Endothelial cell of umbilical vein (primary cell): ENCODE measurements at regions not wholly inside any gene's neighbourhood (a gene's known extent, or its start where the extent isn't known, plus 50 kb on each side); places are given as distances from the start of the nearest gene placed in this dataset.

Source experiments
- BruUV-seq: library from RNA; stranded (reverse); fragments of 400-500 nt; replicated peaks from 2 replicates; lab custom pipeline; 2021; lab: Mats Ljungman, UMichigan
- CTCF ChIA-PET: fragments of 300-600, 350-600 bp; sonication (Branson Sonifier 250); formaldehyde crosslinking; loops from one replicate; lab custom pipeline; 2021; ENCODE audit warnings: antibody characterized with exemption, inconsistent platforms; lab: Charles Lee
- POLR2A ChIA-PET: fragments of 300-600, 350-600 bp; sonication (Branson Sonifier 250); formaldehyde crosslinking; loops from one replicate; lab custom pipeline; 2021; ENCODE audit warnings: antibody characterized with exemption, inconsistent platforms; lab: Charles Lee
- DNase-seq: peaks from one replicate; pipeline ENCODE4 v3.0.0-alpha.2; 2011; ENCODE audit warnings: low read depth, low spot score
- FAIRE-seq: peaks from 2 replicates; lab custom pipeline; 2011; peaks lifted over from hg19 to GRCh38; lab: Jason Lieb, UNC
- H2AFZ ChIP-seq: 2 replicates; pipeline ENCODE4 v1.6.0; 2012; ENCODE audit warnings: low read depth, low read length, control low read depth, inconsistent platforms
- H3K27ac ChIP-seq: 2 replicates; pipeline ENCODE4 v1.5.1; 2011; ENCODE audit warnings: low read depth, mild to moderate bottlenecking, control low read depth, low read length, moderate library complexity; ENCODE audit not compliant: insufficient read depth
- H3K27me3 ChIP-seq, 2 experiments: 2 replicates each; pipeline versions ENCODE4 v1.6.0 to v1.6.1; 2011; ENCODE audit warnings: low read length in 2 of 2, mixed read lengths in 1 of 2; ENCODE audit not compliant: control insufficient read depth in 2 of 2, insufficient read depth in 2 of 2
- H3K36me3 ChIP-seq, 2 experiments: 2 replicates in 1 of 2; 3 replicates in 1 of 2; pipeline ENCODE4 v1.5.1; 2011; ENCODE audit warnings: low read length in 2 of 2, mild to moderate bottlenecking in 1 of 2, moderate library complexity in 1 of 2; ENCODE audit not compliant: control insufficient read depth in 2 of 2, insufficient read depth in 2 of 2; ENCODE audit errors: extremely low read depth in 1 of 2
- H3K4me1 ChIP-seq: 3 replicates; pipeline ENCODE4 v1.5.1; 2011; ENCODE audit warnings: mild to moderate bottlenecking, low read length; ENCODE audit not compliant: control insufficient read depth, insufficient read depth; ENCODE audit errors: extremely low read depth
- H3K4me2 ChIP-seq: 2 replicates; pipeline ENCODE4 v1.6.1; 2011; ENCODE audit warnings: low read length, control low read depth, mixed read lengths; ENCODE audit not compliant: insufficient read depth
- H3K4me3 ChIP-seq, 3 experiments: fragments of 200-600 bp in 1 of 3; sonication (generic), shearing (Covaris generic) in 1 of 3; replicated peaks in 1 of 3; 2 replicates each; pipeline ENCODE4 v1.5.1; 2011 to 2016; ENCODE audit warnings: control low read depth in 3 of 3, low read length in 3 of 3, mild to moderate bottlenecking in 2 of 3, inconsistent platforms in 1 of 3, low read depth in 1 of 3, moderate library complexity in 1 of 3; ENCODE audit not compliant: insufficient read depth in 1 of 3
- H3K79me2 ChIP-seq: 2 replicates; pipeline ENCODE4 v1.6.0; 2012; ENCODE audit warnings: low read length, inconsistent platforms; ENCODE audit not compliant: control insufficient read depth, insufficient read depth
- H3K9ac ChIP-seq: replicated peaks from 2 replicates; pipeline ENCODE3; 2011; ENCODE audit warnings: low read length, control low read depth; ENCODE audit not compliant: insufficient read depth; ENCODE audit errors: extremely low read depth
- H3K9me1 ChIP-seq: replicated peaks from 3 replicates; pipeline ENCODE4 v1.6.0; 2011; ENCODE audit warnings: mild to moderate bottlenecking, low read length; ENCODE audit not compliant: control insufficient read depth, insufficient read depth; ENCODE audit errors: extremely low read depth
- H3K9me3 ChIP-seq: replicated peaks from 2 replicates; pipeline ENCODE4 v1.5.1; 2012; ENCODE audit warnings: low read length, inconsistent platforms; ENCODE audit not compliant: control insufficient read depth, insufficient read depth
- H4K20me1 ChIP-seq: replicated peaks from 2 replicates; pipeline ENCODE3; 2011; ENCODE audit warnings: mild to moderate bottlenecking, low read length; ENCODE audit not compliant: control insufficient read depth, insufficient read depth; ENCODE audit errors: extremely low read depth
- CTCF ChIP-seq, 2 donors: IDR thresholded peaks; 1 replicate in 1 of 2; 2 replicates in 1 of 2; pipeline ENCODE4 v1.5.1; 2011; ENCODE audit warnings: low read length in 2 of 2, mild to moderate bottlenecking in 2 of 2, moderate library complexity in 2 of 2, control low read depth in 1 of 2, inconsistent platforms in 1 of 2, low read depth in 1 of 2; ENCODE audit not compliant: insufficient read depth in 1 of 2; ENCODE audit errors: extremely low read depth in 1 of 2
- EZH2 ChIP-seq: IDR thresholded peaks from 2 replicates; pipeline ENCODE4 v1.6.1; 2012; ENCODE audit warnings: borderline replicate concordance, low read depth, mild to moderate bottlenecking, moderate library complexity, low read length, inconsistent platforms; ENCODE audit not compliant: severe bottlenecking
- FOS ChIP-seq: IDR thresholded peaks from 2 replicates; pipeline ENCODE4 v1.6.1; 2011; ENCODE audit warnings: mild to moderate bottlenecking, low read length, moderate library complexity, borderline replicate concordance; ENCODE audit not compliant: insufficient read depth
- GATA2 ChIP-seq: IDR thresholded peaks from 2 replicates; pipeline ENCODE4 v1.7.0; 2011; ENCODE audit warnings: low read depth, mild to moderate bottlenecking, moderate library complexity, mixed read lengths, low read length; ENCODE audit not compliant: insufficient read length, insufficient read depth
- JUN ChIP-seq: IDR thresholded peaks from 2 replicates; pipeline ENCODE4 v1.6.1; 2011; ENCODE audit warnings: borderline replicate concordance, low read depth; ENCODE audit not compliant: insufficient read length, insufficient read depth
- MYC ChIP-seq: IDR thresholded peaks from one replicate; pipeline ENCODE4 v1.6.1; 2011; ENCODE audit warnings: mild to moderate bottlenecking, low read depth, low read length
- POLR2A ChIP-seq: IDR thresholded peaks from 2 replicates; pipeline ENCODE4 v1.6.1; 2012; ENCODE audit warnings: low read depth, mild to moderate bottlenecking, control low read depth, low read length
- POLR2AphosphoS5 ChIP-seq: IDR thresholded peaks from 2 replicates; pipeline ENCODE4 v1.6.1; 2012; ENCODE audit warnings: low read depth, mild to moderate bottlenecking, control low read depth, low read length, moderate library complexity; ENCODE audit not compliant: insufficient read depth
- dilution Hi-C: fragments of 300-500 bp; cut with MboI; formaldehyde crosslinking; loops from one replicate; pipeline ENCODE4 v1.15.0; 2019; ENCODE audit warnings: low sequenced_read_pairs; ENCODE audit not compliant: extremely low pct_ligation_motif_present
- intact Hi-C: fragments of 100-400 bp; cut with micrococcal nuclease; formaldehyde crosslinking; loops from one replicate; pipeline ENCODE4 v1.10.0; 2022
- TF ChIP-seq, protein P1 (sequence below): IDR thresholded peaks from 2 replicates; pipeline ENCODE4 v1.6.1; 2011; ENCODE audit not compliant: insufficient read depth, insufficient read length

- intact Hi-C loops, result no loop called here
- no TSS peak for BruUV-seq
- H3K4me1 ChIP-seq, result no peaks in the 10 kb centered on the region
- no peak overlapping the region for H3K4me2 ChIP-seq
- no peak for TF ChIP-seq GATA2
- no peak for TF ChIP-seq POLR2A
- TF ChIP-seq JUN, result no peak
- TF ChIP-seq POLR2AphosphoS5, result no peak
- no peak for TF ChIP-seq MYC
- TF ChIP-seq FOS, result no peak
- TF ChIP-seq EZH2, result no peak
- TF ChIP-seq, protein P1, sequence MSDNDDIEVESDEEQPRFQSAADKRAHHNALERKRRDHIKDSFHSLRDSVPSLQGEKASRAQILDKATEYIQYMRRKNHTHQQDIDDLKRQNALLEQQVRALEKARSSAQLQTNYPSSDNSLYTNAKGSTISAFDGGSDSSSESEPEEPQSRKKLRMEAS, result no peak
- TF ChIP-seq CTCF (IDR thresholded peaks at IDR 0.05; ENCODE audit: extremely low read depth in 1 of 2, insufficient read depth in 1 of 2, low read depth in 1 of 2, low read length in 2 of 2), result no peak
- H3K79me2 ChIP-seq, result no peaks in the 10 kb centered on the region
- H2AFZ ChIP-seq, result no peak overlapping the region
- no peaks in the 10 kb centered on the region for H4K20me1 ChIP-seq
- H3K27ac ChIP-seq, result no peak overlapping the region
- H3K27me3 ChIP-seq, result no peaks in the 10 kb centered on the region
- FAIRE-seq, result no peak
- DNase-seq, result no peak
- peaks cover 8% of the 10 kb centered on the region for H3K9me3 ChIP-seq
- H3K9me1 ChIP-seq, result no peaks in the 10 kb centered on the region
- no peaks in the 10 kb centered on the region for H3K36me3 ChIP-seq
- H3K9ac ChIP-seq, result no peak overlapping the region
- ChIA-PET CTCF (no interaction called here), POLR2A (no interaction called here)
- no peak overlapping the region for H3K4me3 ChIP-seq
- dilution Hi-C loops, result no loop called here
These were observed 124.2 kb upstream of the ABCB5 start for GRCh38 chr7:20491284-20491683.
